ENCODE measurements at regions not wholly inside any gene's neighbourhood (a gene's known extent, or its start where the extent isn't known, plus 50 kb on each side); places are given as distances from the start of the nearest gene placed in this dataset.

DNA sequence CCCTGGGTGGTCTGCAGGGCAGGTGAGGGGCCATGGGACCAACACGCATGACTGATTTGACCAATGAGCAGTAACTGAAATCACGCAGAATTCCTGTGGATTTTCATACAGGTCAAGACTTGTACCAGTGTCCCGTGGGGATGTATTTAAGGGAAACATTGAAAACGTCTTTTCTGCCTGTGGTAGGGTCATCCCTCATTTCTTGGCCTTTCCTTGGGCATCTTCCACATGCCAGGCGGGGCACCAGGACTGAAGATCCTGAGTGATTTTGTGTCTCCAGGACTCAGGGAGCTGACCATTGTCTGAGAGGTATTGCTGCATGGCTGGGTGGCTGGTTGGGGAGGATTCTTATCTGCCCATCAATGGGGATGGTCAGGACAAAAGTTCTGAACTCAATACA is 289.0 kb downstream of the GLRX3 start:
- Histone ChIP-seq H3K27me3 (replicated peaks; ENCODE audit: control insufficient read depth, insufficient read depth, low read length, poor library complexity, severe bottlenecking) (no peaks in the 10 kb centered on the region), H3K4me1 (ENCODE audit: control insufficient read depth, insufficient read depth, low read length, poor library complexity, severe bottlenecking) (no peaks in the 10 kb centered on the region), H3K9me3 (ENCODE audit: control insufficient read depth, low read length) (no peaks in the 10 kb centered on the region), H3K27ac (ENCODE audit: insufficient read depth, low read length, poor library complexity, severe bottlenecking) (no peak overlapping the region), H3K4me3 (ENCODE audit: insufficient read depth, low read depth, low read length, poor library complexity, severe bottlenecking) (no peak overlapping the region), H3K36me3 (ENCODE audit: control insufficient read depth, insufficient read depth, low read length) (no peaks in the 10 kb centered on the region)
- DNase-seq, result no peak

DNA sequence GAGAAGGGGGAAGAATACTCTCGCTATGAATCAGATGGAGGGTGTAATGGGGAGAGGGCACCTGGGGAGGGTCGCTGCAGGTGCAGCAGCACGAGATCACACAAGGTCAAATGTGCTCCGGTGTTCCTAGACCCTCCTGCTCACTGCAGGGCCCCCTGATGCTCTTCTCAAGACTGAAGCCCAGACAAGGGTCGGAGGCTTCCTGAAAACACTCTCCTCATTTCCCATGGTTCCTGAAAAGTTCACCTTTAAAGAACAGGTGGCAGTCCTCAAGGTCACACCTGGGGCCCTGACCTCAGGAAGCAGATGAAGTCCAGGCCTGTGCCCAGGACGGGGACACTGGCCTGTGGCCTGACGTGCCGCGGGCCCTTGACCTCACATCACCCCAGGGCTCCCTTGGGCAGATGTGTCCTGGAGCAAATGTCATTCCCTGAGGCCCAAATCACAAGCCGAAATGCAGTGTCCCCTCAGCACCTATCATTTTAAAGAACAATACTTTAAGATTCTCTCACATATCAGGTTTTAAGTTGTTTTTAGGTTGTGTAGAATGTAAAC is 289.8 kb downstream of the GLRX3 start:
- Histone ChIP-seq H3K4me1 (ENCODE audit: control insufficient read depth, insufficient read depth, low read length, poor library complexity, severe bottlenecking) (no peaks in the 10 kb centered on the region), H3K9me3 (ENCODE audit: control insufficient read depth, low read length) (no peaks in the 10 kb centered on the region), H3K27ac (ENCODE audit: insufficient read depth, low read length, poor library complexity, severe bottlenecking) (no peak overlapping the region)

DNA sequence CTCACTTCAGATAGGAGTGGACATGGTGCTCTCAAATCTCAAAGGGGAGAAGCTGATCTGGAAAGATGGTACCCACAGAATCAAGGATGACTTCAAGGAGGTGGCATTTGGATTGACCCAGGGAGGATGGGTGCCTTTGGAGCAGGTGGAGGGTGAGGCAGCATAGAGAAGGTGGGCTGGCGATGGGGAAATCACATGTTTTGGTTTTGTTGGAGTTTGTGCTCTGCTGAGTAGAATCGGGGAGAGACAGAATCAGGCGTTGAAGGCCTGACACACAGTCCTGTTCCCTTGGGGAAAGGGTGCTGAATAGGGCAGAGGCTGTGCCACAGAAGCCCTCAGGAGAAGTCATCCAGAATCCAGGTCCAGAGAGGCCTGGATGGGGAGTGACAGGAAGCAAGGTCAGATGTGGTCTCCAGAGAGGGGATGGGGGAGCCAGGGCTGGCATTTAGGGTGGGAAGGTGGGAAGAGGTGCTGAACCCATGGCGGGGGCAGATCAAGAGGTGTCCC is 291.1 kb downstream of the GLRX3 start:
- no peaks in the 10 kb centered on the region for H3K27me3 ChIP-seq (replicated peaks; ENCODE audit: control insufficient read depth, insufficient read depth, low read length, poor library complexity, severe bottlenecking)
- H3K9me3 ChIP-seq (ENCODE audit: control insufficient read depth, low read length), result no peaks in the 10 kb centered on the region
- DNase-seq, result no peak
- H3K27ac ChIP-seq (ENCODE audit: insufficient read depth, low read length, poor library complexity, severe bottlenecking), result no peak overlapping the region
- no peak overlapping the region for H3K4me3 ChIP-seq (ENCODE audit: insufficient read depth, low read depth, low read length, poor library complexity, severe bottlenecking)
- H3K4me1 ChIP-seq (ENCODE audit: control insufficient read depth, insufficient read depth, low read length, poor library complexity, severe bottlenecking), result no peaks in the 10 kb centered on the region
- H3K36me3 ChIP-seq (ENCODE audit: control insufficient read depth, insufficient read depth, low read length), result no peaks in the 10 kb centered on the region

More for the DNA sequence above, 289.8 kb downstream of the GLRX3 start:
- no peaks in the 10 kb centered on the region for H3K36me3 ChIP-seq (ENCODE audit: control insufficient read depth, insufficient read depth, low read length)
- no peak overlapping the region for H3K4me3 ChIP-seq (ENCODE audit: insufficient read depth, low read depth, low read length, poor library complexity, severe bottlenecking)
- DNase-seq, result no peak
- H3K27me3 ChIP-seq (replicated peaks; ENCODE audit: control insufficient read depth, insufficient read depth, low read length, poor library complexity, severe bottlenecking), result no peaks in the 10 kb centered on the region

DNA sequence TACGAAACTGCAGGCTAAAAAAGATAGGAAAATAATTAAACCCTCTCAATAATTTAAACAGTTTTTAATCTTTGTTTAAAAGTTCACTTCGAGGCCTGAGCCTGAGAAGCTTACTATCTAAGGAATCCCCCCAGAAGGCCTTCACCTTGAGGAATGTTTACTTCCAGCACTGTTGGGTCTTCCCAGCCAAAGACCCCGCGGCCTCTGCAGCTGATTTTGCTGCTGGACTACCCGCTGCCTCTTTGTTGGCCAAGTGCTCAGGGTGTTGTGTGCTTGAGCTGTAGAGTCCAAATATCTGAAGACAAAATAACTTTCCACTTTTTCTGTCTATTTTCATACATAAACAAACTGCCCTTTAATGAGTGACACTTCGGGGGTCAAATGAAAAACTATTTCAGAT is 292.7 kb downstream of the GLRX3 start:
- Histone ChIP-seq H3K4me1 (ENCODE audit: control insufficient read depth, insufficient read depth, low read length, poor library complexity, severe bottlenecking) (no peaks in the 10 kb centered on the region), H3K27ac (ENCODE audit: insufficient read depth, low read length, poor library complexity, severe bottlenecking) (no peak overlapping the region), H3K4me3 (ENCODE audit: insufficient read depth, low read depth, low read length, poor library complexity, severe bottlenecking) (no peak overlapping the region), H3K9me3 (ENCODE audit: control insufficient read depth, low read length) (no peaks in the 10 kb centered on the region), H3K36me3 (ENCODE audit: control insufficient read depth, insufficient read depth, low read length) (no peaks in the 10 kb centered on the region), H3K27me3 (replicated peaks; ENCODE audit: control insufficient read depth, insufficient read depth, low read length, poor library complexity, severe bottlenecking) (no peaks in the 10 kb centered on the region)
- no peak for DNase-seq

DNA sequence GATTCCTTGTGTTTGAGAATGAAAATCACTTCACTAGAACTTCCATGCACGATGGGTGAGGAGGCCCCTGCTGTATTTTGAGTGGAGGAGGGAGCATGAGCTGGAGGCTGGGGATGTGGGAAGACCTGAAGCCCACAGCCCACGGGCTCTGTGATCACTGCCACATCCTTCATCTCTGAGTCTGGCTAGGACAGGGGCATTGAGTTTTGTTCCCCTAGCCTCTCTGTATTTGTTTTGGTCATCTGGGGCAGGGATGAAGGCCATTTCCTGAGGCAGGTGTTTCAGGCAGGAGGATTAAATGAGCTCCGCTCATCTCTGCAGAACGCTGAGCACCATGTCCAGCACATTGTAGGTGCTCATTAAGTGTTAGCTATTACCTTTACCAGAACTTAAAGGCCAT is 293.6 kb downstream of the GLRX3 start:
- H3K27me3 ChIP-seq (replicated peaks; ENCODE audit: control insufficient read depth, insufficient read depth, low read length, poor library complexity, severe bottlenecking), result no peaks in the 10 kb centered on the region
- no peaks in the 10 kb centered on the region for H3K36me3 ChIP-seq (ENCODE audit: control insufficient read depth, insufficient read depth, low read length)
- no peak for DNase-seq
- H3K4me3 ChIP-seq (ENCODE audit: insufficient read depth, low read depth, low read length, poor library complexity, severe bottlenecking), result no peak overlapping the region
- no peaks in the 10 kb centered on the region for H3K9me3 ChIP-seq (ENCODE audit: control insufficient read depth, low read length)
- no peak overlapping the region for H3K27ac ChIP-seq (ENCODE audit: insufficient read depth, low read length, poor library complexity, severe bottlenecking)
- H3K4me1 ChIP-seq (ENCODE audit: control insufficient read depth, insufficient read depth, low read length, poor library complexity, severe bottlenecking), result no peaks in the 10 kb centered on the region

DNA sequence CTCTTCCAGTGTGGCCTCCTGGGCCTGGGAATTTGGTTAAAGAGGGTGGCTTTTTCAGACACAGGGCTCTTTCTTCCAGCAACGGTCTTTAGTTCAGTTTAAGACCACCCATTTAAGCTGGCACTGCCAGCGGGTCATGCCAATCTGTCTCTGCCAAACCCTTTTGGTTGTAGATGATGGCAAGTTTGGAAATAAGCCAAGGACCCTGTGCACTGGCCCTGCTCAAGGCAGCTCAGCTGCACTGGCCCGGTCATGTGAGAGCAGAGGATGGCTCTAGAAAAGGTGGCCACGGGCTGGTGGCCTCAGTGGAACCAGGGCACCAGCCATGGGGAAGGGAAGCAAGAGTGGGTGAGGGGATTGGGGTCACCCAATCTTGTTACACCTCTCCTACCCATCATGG is 294.1 kb downstream of the GLRX3 start:
- Histone ChIP-seq H3K4me3 (ENCODE audit: insufficient read depth, low read depth, low read length, poor library complexity, severe bottlenecking) (no peak overlapping the region), H3K4me1 (ENCODE audit: control insufficient read depth, insufficient read depth, low read length, poor library complexity, severe bottlenecking) (no peaks in the 10 kb centered on the region), H3K27ac (ENCODE audit: insufficient read depth, low read length, poor library complexity, severe bottlenecking) (no peak overlapping the region), H3K27me3 (replicated peaks; ENCODE audit: control insufficient read depth, insufficient read depth, low read length, poor library complexity, severe bottlenecking) (no peaks in the 10 kb centered on the region), H3K36me3 (ENCODE audit: control insufficient read depth, insufficient read depth, low read length) (no peaks in the 10 kb centered on the region), H3K9me3 (ENCODE audit: control insufficient read depth, low read length) (no peaks in the 10 kb centered on the region)
- DNase-seq, result no peak

DNA sequence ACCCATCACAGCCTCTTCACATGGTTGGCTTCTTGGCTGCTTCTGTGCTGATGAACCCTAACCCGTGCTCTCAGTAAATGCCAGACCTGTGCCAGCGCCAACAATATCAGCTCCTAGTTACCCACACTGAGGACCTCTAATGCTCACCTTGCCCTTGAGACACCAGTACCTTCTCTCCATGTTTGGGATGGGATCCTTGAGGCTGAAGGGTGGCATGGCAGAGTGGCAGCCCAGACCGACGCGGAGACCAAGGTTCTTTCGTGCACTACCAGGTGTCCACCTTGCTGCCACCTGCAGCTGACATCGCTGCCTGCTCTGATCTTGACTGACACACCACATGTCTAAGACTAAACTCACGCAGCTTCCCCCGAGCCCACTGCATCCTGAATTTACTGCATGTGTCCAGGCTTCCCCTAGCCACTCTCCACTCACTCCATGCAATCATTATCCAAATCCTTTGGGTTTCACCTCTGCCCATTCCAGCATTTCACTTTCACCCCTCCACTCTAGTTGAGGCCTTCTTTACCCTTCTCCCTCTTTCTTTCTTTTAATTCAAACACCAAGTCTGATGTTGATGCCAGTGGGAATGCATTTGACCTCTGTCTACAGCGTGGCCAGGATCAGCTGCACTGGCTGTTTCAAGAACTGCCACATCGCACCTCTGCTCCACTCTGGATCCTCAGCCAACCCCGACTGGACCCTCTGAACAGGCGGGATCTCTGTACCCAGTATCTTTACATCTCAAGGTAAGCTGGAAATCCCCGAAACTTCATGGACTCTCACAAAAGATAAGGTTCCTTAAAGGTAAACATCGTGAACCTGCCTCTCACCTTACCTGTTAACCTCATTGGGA is 294.9 kb downstream of the GLRX3 start:
- DNase-seq, result no peak
- Histone ChIP-seq H3K4me1 (ENCODE audit: control insufficient read depth, insufficient read depth, low read length, poor library complexity, severe bottlenecking) (no peaks in the 10 kb centered on the region), H3K36me3 (ENCODE audit: control insufficient read depth, insufficient read depth, low read length) (no peaks in the 10 kb centered on the region), H3K4me3 (ENCODE audit: insufficient read depth, low read depth, low read length, poor library complexity, severe bottlenecking) (no peak overlapping the region), H3K9me3 (ENCODE audit: control insufficient read depth, low read length) (no peaks in the 10 kb centered on the region), H3K27ac (ENCODE audit: insufficient read depth, low read length, poor library complexity, severe bottlenecking) (no peak overlapping the region), H3K27me3 (replicated peaks; ENCODE audit: control insufficient read depth, insufficient read depth, low read length, poor library complexity, severe bottlenecking) (no peaks in the 10 kb centered on the region)

DNA sequence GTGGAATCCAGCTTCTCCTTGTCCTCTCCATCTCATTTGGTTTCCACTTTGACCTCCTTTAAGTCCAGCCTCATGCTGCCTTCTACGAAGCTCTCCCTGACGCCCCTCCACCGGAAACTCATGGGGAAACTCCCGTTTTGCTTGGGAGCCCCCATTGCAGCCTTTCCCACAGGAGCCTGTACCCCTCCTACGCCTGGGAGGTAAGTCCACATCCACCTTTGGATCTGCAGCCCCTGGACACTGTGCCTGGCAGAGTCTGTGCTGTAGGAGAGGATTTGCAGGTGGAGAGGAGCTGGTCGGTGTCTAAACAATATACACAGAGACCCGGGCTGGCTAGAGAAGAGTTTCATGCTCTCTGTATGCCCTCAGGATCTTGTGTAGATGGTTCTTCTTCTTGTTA is 296.1 kb downstream of the GLRX3 start:
- no peak overlapping the region for H3K4me3 ChIP-seq (ENCODE audit: insufficient read depth, low read depth, low read length, poor library complexity, severe bottlenecking)
- no peaks in the 10 kb centered on the region for H3K36me3 ChIP-seq (ENCODE audit: control insufficient read depth, insufficient read depth, low read length)
- H3K9me3 ChIP-seq (ENCODE audit: control insufficient read depth, low read length), result no peaks in the 10 kb centered on the region
- no peaks in the 10 kb centered on the region for H3K27me3 ChIP-seq (replicated peaks; ENCODE audit: control insufficient read depth, insufficient read depth, low read length, poor library complexity, severe bottlenecking)
- H3K27ac ChIP-seq (ENCODE audit: insufficient read depth, low read length, poor library complexity, severe bottlenecking), result no peak overlapping the region
- H3K4me1 ChIP-seq (ENCODE audit: control insufficient read depth, insufficient read depth, low read length, poor library complexity, severe bottlenecking), result no peaks in the 10 kb centered on the region
- DNase-seq, result no peak

DNA sequence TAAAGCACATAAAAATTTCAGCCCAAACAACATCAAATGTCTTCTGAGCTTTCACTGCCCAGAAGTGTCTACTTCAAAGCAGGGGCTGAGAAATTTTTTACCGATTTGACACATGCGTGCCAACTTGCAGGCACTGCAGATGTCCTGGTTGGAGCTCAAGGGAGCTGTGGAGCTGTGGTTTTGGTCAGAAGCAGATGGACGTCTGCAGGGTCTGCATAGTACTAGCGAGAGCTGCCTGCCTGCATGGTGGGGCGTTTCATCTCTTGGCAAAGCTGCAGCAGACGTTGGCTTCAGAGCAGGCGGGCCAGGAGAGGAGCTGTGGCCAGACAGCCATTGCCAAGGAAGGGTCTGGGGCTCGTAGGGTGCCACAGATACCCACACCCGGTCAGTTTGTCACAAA is 296.7 kb downstream of the GLRX3 start:
- Histone ChIP-seq H3K36me3 (ENCODE audit: control insufficient read depth, insufficient read depth, low read length) (no peaks in the 10 kb centered on the region), H3K4me1 (ENCODE audit: control insufficient read depth, insufficient read depth, low read length, poor library complexity, severe bottlenecking) (no peaks in the 10 kb centered on the region), H3K9me3 (ENCODE audit: control insufficient read depth, low read length) (no peaks in the 10 kb centered on the region), H3K27me3 (replicated peaks; ENCODE audit: control insufficient read depth, insufficient read depth, low read length, poor library complexity, severe bottlenecking) (no peaks in the 10 kb centered on the region), H3K4me3 (ENCODE audit: insufficient read depth, low read depth, low read length, poor library complexity, severe bottlenecking) (no peak overlapping the region), H3K27ac (ENCODE audit: insufficient read depth, low read length, poor library complexity, severe bottlenecking) (no peak overlapping the region)
- DNase-seq, result no peak

Data from effector memory CD4-positive, alpha-beta T cell (primary cell).